OCI-LY7 (cell line): ENCODE measurements at regions not wholly inside any gene's neighbourhood (a gene's known extent, or its start where the extent isn't known, plus 50 kb on each side); places are given as distances from the start of the nearest gene placed in this dataset.

Experiments used
- CTCF ChIP-seq: fragments of 200-600 bp; sonication (generic); conservative IDR thresholded peaks from 2 replicates; pipeline ENCODE4 v1.5.1; 2014; ENCODE audit warnings: mild to moderate bottlenecking, antibody characterized with exemption, low read length, moderate library complexity, mixed read lengths
- EZH2phosphoT487 ChIP-seq: fragments of 200-600 bp; sonication (generic); IDR thresholded peaks from 2 replicates; pipeline ENCODE4 v1.6.1; 2018; ENCODE audit warnings: low read depth, borderline replicate concordance, mild to moderate bottlenecking, mixed run types, antibody characterized with exemption, low read length, moderate library complexity, mixed read lengths

- TF ChIP-seq EZH2phosphoT487 (no peak), CTCF (no peak)
Measured at GRCh38 chr20:24813936-24814335, 135.1 kb upstream of the CST7 start.
